ENCODE measurements at regions not wholly inside any gene's neighbourhood (a gene's known extent, or its start where the extent isn't known, plus 50 kb on each side); places are given as distances from the start of the nearest gene placed in this dataset.

- ChIA-PET CTCF (no interaction called here), POLR2A (no interaction called here)
- ATAC-seq (no peak), DNase-seq (no peak)
- TF ChIP-seq CTCF (IDR thresholded peaks at IDR 0.05): no peak
- Mint-ChIP-seq H3K36me3 (ENCODE audit: low read depth) (no peaks in the 10 kb centered on the region), H3K27ac (no peak overlapping the region), H3K27me3 (peaks cover 10% of the 10 kb centered on the region), H3K9me3 (no peaks in the 10 kb centered on the region), H3K4me1 (ENCODE audit: low read depth) (peaks cover 8% of the 10 kb centered on the region), H3K4me3 (no peak overlapping the region)
- intact Hi-C loops (cut with micrococcal nuclease): no loop called here
Measured at GRCh38 chr10:71131096-71131495, 81.3 kb upstream of the UNC5B start.

- H3K36me3 Mint-ChIP-seq (ENCODE audit: low read depth): no peaks in the 10 kb centered on the region
- H3K27me3 Mint-ChIP-seq: peaks cover 10% of the 10 kb centered on the region
- H3K9me3 Mint-ChIP-seq: no peaks in the 10 kb centered on the region
- no peak overlapping the region for H3K27ac Mint-ChIP-seq
- DNase-seq: no peak
- no peak for TF ChIP-seq CTCF (IDR thresholded peaks at IDR 0.05)
- ChIA-PET POLR2A (no interaction called here), CTCF (no interaction called here)
- no peak for ATAC-seq
- no peak overlapping the region for H3K4me3 Mint-ChIP-seq
- intact Hi-C loops (cut with micrococcal nuclease): no loop called here
- H3K4me1 Mint-ChIP-seq (ENCODE audit: low read depth): peaks cover 8% of the 10 kb centered on the region
Measured at GRCh38 chr10:71131508-71132088, 80.8 kb upstream of the UNC5B start.

GRCh38 chr10:71132321-71132810 is 80.0 kb upstream of the UNC5B start:
- no peak for ATAC-seq
- no peak for TF ChIP-seq CTCF (IDR thresholded peaks at IDR 0.05)
- CTCF ChIA-PET: no interaction called here
- Mint-ChIP-seq H3K27me3 (peaks cover 9% of the 10 kb centered on the region), H3K36me3 (ENCODE audit: low read depth) (no peaks in the 10 kb centered on the region), H3K4me1 (ENCODE audit: low read depth) (peaks cover 8% of the 10 kb centered on the region), H3K4me3 (no peak overlapping the region), H3K9me3 (no peaks in the 10 kb centered on the region), H3K27ac (no peak overlapping the region)
- POLR2A ChIA-PET: no interaction called here
- intact Hi-C loops (cut with micrococcal nuclease): no loop called here
- DNase-seq: no peak

GRCh38 chr10:71133710-71134686 is 78.4 kb upstream of the UNC5B start:
- DNase-seq: no peak
- H3K4me1 Mint-ChIP-seq (ENCODE audit: low read depth): no peaks in the 10 kb centered on the region
- no peak overlapping the region for H3K4me3 Mint-ChIP-seq
- no peak overlapping the region for H3K27ac Mint-ChIP-seq
- intact Hi-C loops (cut with micrococcal nuclease): no loop called here
- ChIA-PET CTCF (interaction anchor here (1.4 kb wide), 1 partner anchor 12 kb away, joined by 3 read pairs; no protein-coding TSS in a partner anchor), POLR2A (interaction anchor here (0.5 kb wide), 1 partner anchor 42 kb away, joined by 3 read pairs; no protein-coding TSS in a partner anchor)
- H3K27me3 Mint-ChIP-seq: peaks cover 5% of the 10 kb centered on the region
- ATAC-seq: no peak
- no peaks in the 10 kb centered on the region for H3K9me3 Mint-ChIP-seq
- TF ChIP-seq CTCF (IDR thresholded peaks at IDR 0.05): no peak
- H3K36me3 Mint-ChIP-seq (ENCODE audit: low read depth): no peaks in the 10 kb centered on the region

- ATAC-seq: no peak
- Mint-ChIP-seq H3K36me3 (ENCODE audit: low read depth) (no peaks in the 10 kb centered on the region), H3K4me1 (ENCODE audit: low read depth) (no peaks in the 10 kb centered on the region), H3K27ac (no peak overlapping the region), H3K4me3 (no peak overlapping the region), H3K9me3 (no peaks in the 10 kb centered on the region), H3K27me3 (peaks cover 4% of the 10 kb centered on the region)
- ChIA-PET CTCF (no interaction called here), POLR2A (interaction anchor here (0.5 kb wide), 1 partner anchor 43 kb away, joined by 3 read pairs; no protein-coding TSS in a partner anchor)
- no peak for TF ChIP-seq CTCF (IDR thresholded peaks at IDR 0.05)
- intact Hi-C loops (cut with micrococcal nuclease): no loop called here
- no peak for DNase-seq
Measured at GRCh38 chr10:71134732-71135211, 77.6 kb upstream of the UNC5B start.
